ENCODE measurements at regions not wholly inside any gene's neighbourhood (a gene's known extent, or its start where the extent isn't known, plus 50 kb on each side); places are given as distances from the start of the nearest gene placed in this dataset.
"Not testable (repeated sequence)": the region's sequence is repeated elsewhere in the genome, so short reads cannot be mapped to it uniquely, and the experiment has no call there.

DNA sequence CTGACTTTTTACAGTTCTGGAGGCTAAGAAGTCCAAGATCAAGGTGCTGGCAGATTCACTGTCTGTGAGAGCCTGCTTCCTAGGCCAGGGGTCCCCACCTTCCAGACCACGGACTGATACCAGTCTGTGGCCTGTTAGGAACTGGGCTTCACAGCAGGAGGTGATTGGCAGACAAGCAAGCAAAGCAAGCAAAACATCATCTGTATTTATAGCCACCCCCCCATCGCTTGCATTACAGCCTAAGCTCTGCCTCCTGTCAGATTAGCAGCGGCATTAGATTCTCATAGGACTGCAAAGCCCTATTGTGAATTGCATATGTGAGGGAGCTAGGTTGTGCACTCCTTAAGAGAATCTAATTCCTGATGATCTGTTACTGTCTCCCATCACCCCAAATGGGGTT, 194.7 kb upstream of the THRB start:
- DNase-seq: no peak

DNA sequence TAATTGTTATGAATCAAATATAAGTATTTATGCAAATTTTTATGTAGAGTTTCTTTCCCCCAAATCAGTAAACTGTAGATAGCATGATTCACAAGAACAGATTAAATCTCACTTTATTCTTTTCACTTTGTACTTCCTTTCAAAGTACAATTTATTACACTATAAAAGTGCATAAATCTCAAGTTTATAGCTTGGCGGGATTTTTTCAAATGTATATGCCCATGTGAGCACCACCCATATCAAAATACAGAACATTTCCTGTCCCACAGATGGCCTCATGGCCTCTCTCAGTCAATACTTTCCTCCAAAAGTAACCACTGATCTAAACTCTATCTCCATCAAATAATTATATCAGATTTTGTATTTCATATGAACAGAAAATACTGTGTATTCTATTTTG, 196.1 kb upstream of the THRB start:
- DNase-seq: no peak

GRCh38 chr3:24699078-24699477, 204.4 kb upstream of the THRB start:
- DNase-seq: not testable (repeated sequence)

- DNase-seq: no peak
Measured at GRCh38 chr3:24704496-24704895, 209.8 kb upstream of the THRB start.

GRCh38 chr3:24707936-24708335, 213.3 kb upstream of the THRB start:
- no peak for DNase-seq

- no peak for DNase-seq
Measured at GRCh38 chr3:24709956-24710355, 215.3 kb upstream of the THRB start.

DNA sequence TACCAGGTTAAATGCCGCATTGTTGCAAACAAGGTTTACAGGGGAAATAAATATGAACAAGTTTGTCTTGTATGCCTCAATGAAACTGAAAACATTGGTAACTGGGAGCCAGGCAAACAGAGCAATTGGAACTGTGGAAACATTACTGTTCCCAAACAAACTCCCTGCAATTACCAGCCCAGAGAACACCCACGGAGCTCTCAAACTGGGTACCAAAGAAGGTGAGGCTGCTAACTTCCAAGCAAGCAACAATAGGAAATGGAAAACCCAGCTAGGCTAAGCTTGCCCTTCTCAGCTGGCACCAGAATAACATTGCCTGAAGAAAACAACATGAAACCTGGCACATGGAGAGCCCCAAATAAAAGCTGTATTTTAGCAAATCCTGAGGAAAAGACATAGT, 218.9 kb upstream of the THRB start:
- no peak for DNase-seq

- no peak for DNase-seq
Measured at GRCh38 chr3:24714436-24714835, 219.8 kb upstream of the THRB start.

DNA sequence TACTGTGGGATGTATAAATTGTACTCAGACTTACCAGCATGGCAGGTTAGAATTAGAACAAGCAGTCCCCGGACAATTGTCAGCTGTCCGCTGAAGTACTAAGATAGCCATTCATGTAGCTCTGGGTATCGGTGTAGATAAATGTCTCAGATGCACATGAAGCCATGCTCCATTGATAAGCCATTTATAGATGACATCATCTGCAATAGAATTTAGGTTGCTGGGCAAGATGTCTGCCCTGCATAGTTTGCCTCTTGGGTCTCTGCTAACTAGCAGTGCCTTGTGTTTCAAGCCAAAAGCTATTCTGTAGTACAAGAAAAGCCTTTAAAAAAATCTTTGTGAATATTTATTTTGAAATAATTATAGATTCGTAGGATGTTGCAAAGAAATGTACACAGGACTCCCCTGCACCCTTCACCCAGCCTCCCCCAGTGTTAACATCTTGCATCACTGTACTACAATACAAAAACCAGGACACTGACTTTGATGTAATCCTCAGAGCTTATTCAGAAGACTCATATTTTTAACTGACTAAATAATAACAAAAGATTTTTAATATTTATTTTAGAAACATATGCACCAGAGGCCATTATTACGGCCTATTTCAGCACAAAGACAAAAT, 220.6 kb upstream of the THRB start:
- no peak for DNase-seq

DNA sequence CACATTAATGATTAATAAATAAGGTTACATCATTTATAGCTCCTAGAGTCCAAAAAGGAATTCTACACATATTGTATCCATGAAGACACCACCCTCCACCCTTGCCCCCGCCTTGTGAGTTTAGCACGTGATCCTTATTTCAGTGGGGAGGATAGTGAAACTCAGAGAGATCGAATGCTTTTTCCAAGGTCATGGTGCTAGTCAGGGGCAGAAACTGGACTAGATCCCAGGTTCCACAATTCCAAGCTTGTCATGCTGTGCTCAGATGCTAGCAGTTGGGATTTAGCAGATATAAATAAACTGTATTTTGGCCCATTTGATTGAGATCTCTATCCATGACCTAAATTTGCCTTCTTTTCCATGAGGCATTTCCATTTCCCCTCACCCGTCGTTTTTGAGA, 227.4 kb upstream of the THRB start:
- DNase-seq: no peak

- no peak for DNase-seq
Measured at GRCh38 chr3:24725514-24726255, 231.0 kb upstream of the THRB start.

- no peak for DNase-seq
Measured at GRCh38 chr3:24726423-24726822, 231.8 kb upstream of the THRB start.

- DNase-seq: no peak
Measured at GRCh38 chr3:24730173-24730572, 235.5 kb upstream of the THRB start.

DNA sequence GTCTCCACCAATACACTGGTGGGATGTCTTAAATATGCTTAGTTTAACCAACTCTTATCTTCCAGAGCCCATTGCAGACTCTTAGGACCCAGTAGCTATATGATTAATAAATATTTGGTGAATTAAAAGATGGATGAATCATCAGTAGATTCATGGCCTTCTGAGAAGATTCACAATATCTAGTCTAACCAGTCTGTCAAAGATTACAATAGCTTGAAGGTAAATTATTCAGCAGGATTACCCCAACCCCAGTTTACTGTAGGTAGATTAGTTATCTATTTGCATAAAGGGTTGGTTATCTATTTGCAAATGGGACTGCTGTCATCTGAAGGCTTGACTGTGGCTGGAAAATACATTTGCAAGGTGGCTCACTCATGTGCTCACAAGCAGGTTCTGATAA, 239.4 kb upstream of the THRB start:
- DNase-seq: no peak

GRCh38 chr3:24736701-24737100, 242.1 kb upstream of the THRB start:
- no peak for DNase-seq

- DNase-seq: no peak
Measured at GRCh38 chr3:24740326-24740725, 245.7 kb upstream of the THRB start.

- DNase-seq: no peak
Measured at GRCh38 chr3:24741506-24741905, 246.9 kb upstream of the THRB start.

DNA sequence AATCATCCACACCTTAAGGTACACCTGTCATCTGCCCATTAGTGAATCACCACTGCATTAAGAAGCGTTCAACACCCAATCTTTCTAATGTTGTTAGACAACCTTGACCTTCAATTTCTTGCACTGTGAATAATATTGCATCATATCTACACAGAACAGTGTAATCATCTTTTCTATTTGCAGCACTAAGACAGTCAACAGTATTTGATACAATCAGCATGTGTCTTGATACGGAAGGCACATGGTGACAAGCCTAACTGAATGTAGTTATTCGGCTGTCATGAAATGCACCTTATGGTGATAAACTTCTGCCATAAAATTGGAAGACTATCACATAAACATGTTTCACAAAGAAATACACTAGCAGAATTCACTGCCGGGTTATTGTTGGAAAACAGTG, 253.9 kb upstream of the THRB start:
- DNase-seq: no peak

DNA sequence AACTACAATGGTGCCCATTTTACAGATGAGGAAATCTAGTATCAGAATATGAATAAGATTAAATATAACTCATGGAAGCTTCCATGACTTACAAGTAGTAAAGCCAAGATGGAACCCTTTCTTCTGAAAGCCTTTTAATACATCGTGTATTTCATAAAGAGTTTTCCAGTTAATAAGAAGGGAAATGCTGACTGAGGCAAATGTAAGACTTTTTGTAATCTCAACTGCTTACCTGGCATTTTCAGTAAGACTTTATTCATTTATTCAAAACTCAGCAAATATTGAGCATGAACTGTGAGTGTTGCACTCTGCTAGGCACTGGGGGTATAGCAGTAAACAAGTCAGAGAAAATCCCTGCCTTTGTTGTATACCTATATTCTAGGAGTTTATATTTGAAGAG, 256.4 kb upstream of the THRB start:
- no peak for DNase-seq

- no peak for DNase-seq
Measured at GRCh38 chr3:24756101-24756888, 261.6 kb upstream of the THRB start.

GRCh38 chr3:24763393-24763792, 268.7 kb upstream of the THRB start:
- no peak for DNase-seq

- DNase-seq: no peak
Measured at GRCh38 chr3:24764236-24764915, 269.7 kb upstream of the THRB start.

GRCh38 chr3:24765399-24765798, 270.7 kb upstream of the THRB start:
- no peak for DNase-seq

DNA sequence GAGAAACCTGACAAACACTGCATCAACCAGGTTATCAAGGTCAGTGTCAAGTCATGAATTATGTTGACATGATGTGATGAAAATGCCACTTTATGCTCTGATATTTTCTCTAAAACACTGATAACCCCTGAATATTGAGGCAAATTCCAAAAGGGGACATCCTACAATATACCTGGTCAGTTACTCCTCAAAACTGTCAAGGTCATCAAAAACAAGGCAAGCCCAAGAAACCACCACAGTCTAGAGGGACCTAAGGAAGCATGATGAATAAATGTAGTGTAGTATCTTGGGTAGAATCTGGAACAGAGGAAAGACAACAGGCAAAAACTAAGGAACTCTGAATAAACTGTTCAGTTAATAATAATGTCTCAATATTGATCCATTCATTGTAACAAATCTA, 275.3 kb upstream of the THRB start:
- no peak for DNase-seq

Measured in CD4-positive, alpha-beta T cell treated with Interleukin-12 subunit alpha and Interleukin-12 subunit beta, for 1 hour (primary cell).